ENCODE measurements at regions not wholly inside any gene's neighbourhood (a gene's known extent, or its start where the extent isn't known, plus 50 kb on each side); places are given as distances from the start of the nearest gene placed in this dataset.

DNA sequence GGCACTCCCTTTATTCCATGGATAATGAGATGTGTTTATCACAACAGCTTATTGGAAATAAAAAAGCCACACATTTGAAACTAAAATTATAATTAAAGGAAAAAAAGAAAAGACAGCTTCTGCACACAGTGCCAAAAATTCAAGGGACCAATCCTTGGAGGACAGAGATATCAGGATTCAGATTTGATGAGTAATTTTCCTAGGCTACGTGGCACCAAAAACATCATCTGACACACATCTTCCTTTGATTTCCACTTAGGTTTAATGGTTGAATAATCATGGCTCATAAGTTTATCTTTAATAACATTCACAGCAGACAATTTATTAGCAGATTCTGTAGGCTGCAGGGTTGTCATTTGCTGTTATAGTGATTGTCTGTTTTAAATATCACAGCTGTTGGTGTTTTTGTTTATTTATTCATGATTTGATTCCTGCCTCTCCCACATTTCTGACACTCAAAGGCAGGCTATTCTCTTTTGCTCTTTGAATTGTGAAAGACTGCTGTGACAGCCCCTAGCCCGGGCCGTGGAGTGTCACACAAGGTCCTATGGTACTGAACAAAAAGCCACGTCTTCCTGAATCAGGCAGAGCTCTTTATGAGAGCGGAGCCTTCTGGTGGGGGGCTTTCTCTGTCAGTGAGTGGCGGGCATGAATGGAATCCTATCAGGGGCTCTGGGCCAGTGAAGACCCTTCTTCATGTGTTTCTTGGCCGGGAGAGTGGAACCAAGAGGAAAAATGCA is 708.5 kb downstream of the SQOR start:
- TF ChIP-seq POLR2AphosphoS5 (IDR thresholded peaks at IDR 0.05; ENCODE audit: low read depth, low read length) (no peak), FOXP2 (optimal IDR thresholded peaks at IDR 0.05; ENCODE audit: borderline replicate concordance, extremely low read depth, extremely low read length, insufficient read depth) (no peak)
- TF ChIP-seq, protein P1, sequence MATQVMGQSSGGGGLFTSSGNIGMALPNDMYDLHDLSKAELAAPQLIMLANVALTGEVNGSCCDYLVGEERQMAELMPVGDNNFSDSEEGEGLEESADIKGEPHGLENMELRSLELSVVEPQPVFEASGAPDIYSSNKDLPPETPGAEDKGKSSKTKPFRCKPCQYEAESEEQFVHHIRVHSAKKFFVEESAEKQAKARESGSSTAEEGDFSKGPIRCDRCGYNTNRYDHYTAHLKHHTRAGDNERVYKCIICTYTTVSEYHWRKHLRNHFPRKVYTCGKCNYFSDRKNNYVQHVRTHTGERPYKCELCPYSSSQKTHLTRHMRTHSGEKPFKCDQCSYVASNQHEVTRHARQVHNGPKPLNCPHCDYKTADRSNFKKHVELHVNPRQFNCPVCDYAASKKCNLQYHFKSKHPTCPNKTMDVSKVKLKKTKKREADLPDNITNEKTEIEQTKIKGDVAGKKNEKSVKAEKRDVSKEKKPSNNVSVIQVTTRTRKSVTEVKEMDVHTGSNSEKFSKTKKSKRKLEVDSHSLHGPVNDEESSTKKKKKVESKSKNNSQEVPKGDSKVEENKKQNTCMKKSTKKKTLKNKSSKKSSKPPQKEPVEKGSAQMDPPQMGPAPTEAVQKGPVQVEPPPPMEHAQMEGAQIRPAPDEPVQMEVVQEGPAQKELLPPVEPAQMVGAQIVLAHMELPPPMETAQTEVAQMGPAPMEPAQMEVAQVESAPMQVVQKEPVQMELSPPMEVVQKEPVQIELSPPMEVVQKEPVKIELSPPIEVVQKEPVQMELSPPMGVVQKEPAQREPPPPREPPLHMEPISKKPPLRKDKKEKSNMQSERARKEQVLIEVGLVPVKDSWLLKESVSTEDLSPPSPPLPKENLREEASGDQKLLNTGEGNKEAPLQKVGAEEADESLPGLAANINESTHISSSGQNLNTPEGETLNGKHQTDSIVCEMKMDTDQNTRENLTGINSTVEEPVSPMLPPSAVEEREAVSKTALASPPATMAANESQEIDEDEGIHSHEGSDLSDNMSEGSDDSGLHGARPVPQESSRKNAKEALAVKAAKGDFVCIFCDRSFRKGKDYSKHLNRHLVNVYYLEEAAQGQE (IDR thresholded peaks at IDR 0.05; ENCODE audit: insufficient read depth in 1 of 2, low read depth in 2 of 2, low read length in 2 of 2): no peak
